Heart left ventricle (tissue), 13 donors: ENCODE measurements at regions not wholly inside any gene's neighbourhood (a gene's known extent, or its start where the extent isn't known, plus 50 kb on each side); places are given as distances from the start of the nearest gene placed in this dataset.

Source experiments
- CTCF ChIP-seq, 12 donors: fragments of 200-600 bp; sonication (generic) in 4 of 12; IDR thresholded peaks; one replicate each; pipeline versions ENCODE4 v1.5.0 to v1.8.0; 2018 to 2022; ENCODE audit warnings: antibody characterized with exemption in 12 of 12, mild to moderate bottlenecking in 5 of 12
- POLR2A ChIP-seq, 2 donors: fragments of 450-650 bp; IDR thresholded peaks; one replicate each; pipeline ENCODE4 v1.6.1; 2017; ENCODE audit warnings: antibody characterized with exemption in 2 of 2, mild to moderate bottlenecking in 2 of 2, moderate library complexity in 2 of 2
- donor health status: ischemic (EF 13 %, LVEDD 7.1; RV severe dilation, severe dysfunction).
- donor health status: DM: no; HTN: yes; CAD: no.
- donor health status: DM: no; HTN: no; CAD: no.
- donor health status: ischemic (EF 25% LVEDD 6.9; RV normal size, moderate dysfunction).
- donor health status: ischemic (EF 25% LVEDD 5.7; RV mildly dilated, moderate dysfunction).
- donor health status: ischemic (EF 35%, LVEDD 5.7; RV mildly dilated, moderate dysfunction).
- donor health status: nonischemic (EF 11% LVEDD 7.7; RV severe dilation, severe dysfunction).
- donor health status: DM: yes; HTN: yes; CAD: no.
- donor health status: PGD.
- donor health status: ischemic (EF 29% LVEDD 5.4; RV normal size, mild dysfunction).
- donor health status: nonischemic (EF 23%, LVEDD 6.1; RV moderate dilation, normal function).

GRCh38 chr2:203804070-203804469 is 63.5 kb upstream of the CTLA4 start:
- TF ChIP-seq POLR2A (IDR thresholded peaks at IDR 0.05) = no peak
- TF ChIP-seq CTCF (IDR thresholded peaks at IDR 0.05) = no peak
